Naive thymus-derived CD4-positive, alpha-beta T cell (primary cell): ENCODE measurements at regions not wholly inside any gene's neighbourhood (a gene's known extent, or its start where the extent isn't known, plus 50 kb on each side); places are given as distances from the start of the nearest gene placed in this dataset.

ENCODE experiments used
- ATAC-seq: fragments of 150-1000 bp; cut with Tn5 transposase; 2 replicates; pipeline ENCODE4 v1.10.0; 2021; ENCODE audit warnings: mild to moderate bottlenecking, moderate library complexity
- CTCF ChIA-PET: fragments of 350-600 bp; sonication (Branson Sonifier 250); formaldehyde crosslinking; loops from one replicate; lab custom pipeline; 2021; ENCODE audit warnings: antibody characterized with exemption; lab: Charles Lee
- POLR2A ChIA-PET: fragments of 350-600 bp; sonication (Branson Sonifier 250); formaldehyde crosslinking; loops from one replicate; lab custom pipeline; 2021; ENCODE audit warnings: antibody characterized with exemption, inconsistent platforms; lab: Charles Lee
- DNase-seq, 9 donors: peaks; one replicate each; pipeline versions ENCODE4 v3.0.0 to v3.0.0-alpha.2; 2020 to 2022; ENCODE audit warnings: mixed read lengths in 1 of 9
- H3K27ac ChIP-seq: one replicate; pipeline ENCODE4 v1.7.0; 2013; ENCODE audit warnings: mild to moderate bottlenecking, low read depth, low read length, moderate library complexity
- H3K27me3 ChIP-seq, 2 donors: one replicate each; pipeline ENCODE4 v1.7.0; 2013; ENCODE audit warnings: low read length in 2 of 2, mild to moderate bottlenecking in 2 of 2, moderate library complexity in 2 of 2; ENCODE audit not compliant: control insufficient read depth in 2 of 2, insufficient read depth in 2 of 2
- H3K36me3 ChIP-seq, 3 experiments: 1 replicate in 2 of 3; 2 replicates in 1 of 3; pipeline ENCODE4 v1.7.0; 2013; ENCODE audit warnings: low read length in 3 of 3, mild to moderate bottlenecking in 3 of 3, moderate library complexity in 1 of 3; ENCODE audit not compliant: insufficient read depth in 3 of 3, control insufficient read depth in 2 of 3
- H3K4me1 ChIP-seq, 2 donors: one replicate each; pipeline ENCODE4 v1.7.0; 2013; ENCODE audit warnings: low read length in 2 of 2, mild to moderate bottlenecking in 2 of 2, moderate library complexity in 1 of 2; ENCODE audit not compliant: control insufficient read depth in 2 of 2, insufficient read depth in 2 of 2
- H3K4me3 ChIP-seq: 2 replicates; pipeline ENCODE4 v1.7.0; 2013; ENCODE audit warnings: mild to moderate bottlenecking, low read length
- H3K9me3 ChIP-seq, 3 experiments: 1 replicate in 2 of 3; 2 replicates in 1 of 3; pipeline ENCODE4 v1.7.0; 2013; ENCODE audit warnings: low read length in 3 of 3; ENCODE audit not compliant: control insufficient read depth in 2 of 3
- H3K27ac Mint-ChIP-seq, 9 donors: one replicate each; pipeline ENCODE4 v1.8.0; 2020 to 2022; ENCODE audit warnings: mixed read lengths in 9 of 9, mild to moderate bottlenecking in 8 of 9, moderate library complexity in 5 of 9, inconsistent platforms in 2 of 9
- H3K27me3 Mint-ChIP-seq, 5 donors: one replicate each; pipeline ENCODE4 v1.8.0; 2021 to 2022; ENCODE audit warnings: mixed read lengths in 5 of 5, mild to moderate bottlenecking in 1 of 5
- H3K36me3 Mint-ChIP-seq, 5 donors: one replicate each; pipeline ENCODE4 v1.8.0; 2020 to 2022; ENCODE audit warnings: mixed read lengths in 5 of 5, mild to moderate bottlenecking in 3 of 5, inconsistent platforms in 1 of 5
- H3K4me1 Mint-ChIP-seq, 7 donors: one replicate each; pipeline ENCODE4 v1.8.0; 2020 to 2022; ENCODE audit warnings: mixed read lengths in 7 of 7, mild to moderate bottlenecking in 3 of 7, inconsistent platforms in 1 of 7
- H3K4me3 Mint-ChIP-seq, 10 donors: one replicate each; pipeline ENCODE4 v1.8.0; 2020 to 2022; ENCODE audit warnings: mild to moderate bottlenecking in 10 of 10, mixed read lengths in 10 of 10, moderate library complexity in 6 of 10, inconsistent platforms in 2 of 10
- H3K9me3 Mint-ChIP-seq, 11 donors: one replicate each; pipeline ENCODE4 v1.8.0; 2020 to 2022; ENCODE audit warnings: mixed read lengths in 11 of 11, mild to moderate bottlenecking in 4 of 11, inconsistent platforms in 1 of 11, moderate library complexity in 1 of 11
- intact Hi-C, 2 donors: fragments of 100-400 bp; cut with micrococcal nuclease; formaldehyde crosslinking; loops; one replicate each; pipeline ENCODE4 v1.15.1; 2023

GRCh38 chr1:232899839-232900238 is 50.6 kb upstream of the NTPCR start:
- ChIA-PET POLR2A (no interaction called here), CTCF (no interaction called here)
- peaks cover under 1 to 26% (median 8%) of the 10 kb centered on the region in 7 donors for H3K4me1 Mint-ChIP-seq
- peaks cover 0 to under 1% (median 0%) of the 10 kb centered on the region in 11 donors for H3K9me3 Mint-ChIP-seq
- peaks cover 0 to 3% of the 10 kb centered on the region in 2 donors for H3K4me1 ChIP-seq
- no peaks in the 10 kb centered on the region for H3K27me3 ChIP-seq
- no peak overlapping the region for H3K4me3 ChIP-seq
- H3K27me3 Mint-ChIP-seq = peaks cover 0 to 2% (median 0%) of the 10 kb centered on the region in 5 donors
- no peak for DNase-seq
- peaks cover 0 to 2% (median 0%) of the 10 kb centered on the region in 5 donors for H3K36me3 Mint-ChIP-seq
- no peak overlapping the region for H3K27ac ChIP-seq
- no peak overlapping the region for H3K4me3 Mint-ChIP-seq
- intact Hi-C loops = no loop called here
- ATAC-seq = no peak
- no peaks in the 10 kb centered on the region for H3K9me3 ChIP-seq
- no peaks in the 10 kb centered on the region for H3K36me3 ChIP-seq
- H3K27ac Mint-ChIP-seq = peak overlapping the region in 1 of 9 donors; percentile 11
